ENCODE measurements at regions not wholly inside any gene's neighbourhood (a gene's known extent, or its start where the extent isn't known, plus 50 kb on each side); places are given as distances from the start of the nearest gene placed in this dataset.
A peak's percentile ranks its signal among the peaks of the same experiment; 100 is the strongest.

DNA sequence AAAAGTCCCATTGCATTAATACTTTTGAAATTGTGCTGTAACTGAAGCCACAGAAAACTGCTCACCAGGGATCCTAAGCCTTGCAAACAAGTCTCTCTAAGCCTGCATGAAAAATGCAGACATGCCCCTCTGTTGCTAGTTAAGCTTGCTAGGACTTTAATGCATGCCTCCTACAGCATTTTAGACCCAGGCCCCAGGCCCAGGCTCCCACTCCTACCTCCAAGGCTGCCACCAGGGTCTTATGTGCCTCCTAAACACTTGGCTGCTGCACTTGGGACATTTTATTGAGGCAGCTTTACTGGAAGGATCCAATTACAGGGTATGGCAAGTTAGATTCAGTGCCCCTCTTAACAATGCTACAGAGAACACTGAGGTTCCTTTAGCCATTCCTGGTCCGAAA is 467.3 kb upstream of the CLINT1 start:
- no peak for DNase-seq

DNA sequence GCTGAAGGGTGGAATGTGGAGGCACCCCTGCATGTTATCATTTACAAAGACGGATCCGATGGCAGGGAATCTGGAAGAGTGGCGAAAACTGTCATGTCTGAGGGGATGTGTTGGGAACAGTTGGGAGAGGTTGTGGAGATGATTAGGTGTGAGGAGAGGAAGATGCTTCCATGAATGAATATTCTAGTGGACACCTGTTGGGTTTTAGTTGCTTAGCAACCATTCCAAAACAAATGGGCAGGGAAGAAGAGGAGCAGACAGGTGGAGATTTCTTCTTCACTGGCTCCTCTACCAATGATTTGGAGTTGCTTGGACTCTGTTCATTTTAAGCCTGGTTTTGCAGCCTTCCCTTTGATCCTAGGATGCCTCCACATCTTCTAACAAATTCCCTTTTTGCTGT is 465.3 kb upstream of the CLINT1 start:
- DNase-seq, result no peak

DNA sequence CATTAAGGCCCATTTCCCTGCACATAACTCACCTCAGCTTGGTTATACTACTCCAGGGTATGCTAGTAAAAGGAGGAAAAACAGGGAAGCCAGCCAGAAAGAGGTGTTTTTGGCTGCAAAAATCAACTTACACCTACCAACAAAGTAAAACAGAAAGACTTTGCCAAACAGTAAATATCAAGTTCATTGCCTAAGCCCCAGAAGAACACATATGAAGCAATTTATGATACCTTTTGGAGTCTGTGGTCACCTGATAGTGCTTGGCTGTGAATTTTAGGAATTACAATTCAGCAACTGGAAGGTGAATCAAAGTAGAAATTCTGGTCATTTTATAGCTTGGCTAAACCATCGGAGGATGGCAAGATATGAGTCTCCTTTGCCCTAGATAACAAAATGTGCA is 463.7 kb upstream of the CLINT1 start:
- DNase-seq, result no peak

DNA sequence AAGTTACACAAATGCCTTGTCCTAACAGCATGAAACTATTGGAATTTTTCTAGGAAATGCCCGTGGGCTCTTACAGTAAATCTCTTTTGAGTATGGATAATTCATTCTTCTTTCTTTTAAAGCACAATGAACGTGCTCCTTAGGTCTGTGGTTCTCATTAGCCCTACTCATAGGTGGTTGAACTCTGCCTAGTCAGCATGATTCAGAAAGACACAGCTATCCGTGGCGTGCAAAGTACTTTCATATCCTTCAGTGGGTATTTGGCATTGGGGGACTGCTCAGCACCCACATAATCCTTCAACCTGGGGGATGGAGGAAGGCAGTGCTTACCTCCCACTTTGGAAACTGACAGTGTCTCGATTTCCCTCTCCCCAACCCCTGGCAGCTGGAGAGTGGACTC is 462.0 kb upstream of the CLINT1 start:
- DNase-seq, result no peak

DNA sequence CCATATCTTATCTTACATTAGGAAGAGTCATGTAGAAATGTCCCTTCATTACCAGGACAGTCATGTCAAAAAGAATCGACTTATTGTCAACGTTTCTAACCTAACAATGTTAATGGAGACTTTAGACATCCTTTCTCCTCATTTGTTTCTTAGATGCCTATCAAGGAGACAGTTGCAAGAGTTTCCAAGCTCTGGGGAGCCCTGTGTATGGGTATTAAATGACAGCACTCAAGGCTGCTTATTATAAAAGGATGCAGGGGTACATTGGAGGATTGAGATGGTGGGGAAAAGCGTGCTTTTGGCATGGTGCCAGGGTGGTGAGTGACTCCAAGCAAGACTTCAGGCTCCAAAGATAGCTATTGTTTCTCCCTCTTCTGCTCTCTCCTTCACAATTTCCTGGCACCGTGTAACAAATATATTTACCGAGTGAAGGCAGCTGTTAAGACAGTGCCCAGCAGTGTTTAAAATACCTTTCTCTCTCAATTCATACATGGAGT is 461.3 kb upstream of the CLINT1 start:
- no peak for DNase-seq

DNA sequence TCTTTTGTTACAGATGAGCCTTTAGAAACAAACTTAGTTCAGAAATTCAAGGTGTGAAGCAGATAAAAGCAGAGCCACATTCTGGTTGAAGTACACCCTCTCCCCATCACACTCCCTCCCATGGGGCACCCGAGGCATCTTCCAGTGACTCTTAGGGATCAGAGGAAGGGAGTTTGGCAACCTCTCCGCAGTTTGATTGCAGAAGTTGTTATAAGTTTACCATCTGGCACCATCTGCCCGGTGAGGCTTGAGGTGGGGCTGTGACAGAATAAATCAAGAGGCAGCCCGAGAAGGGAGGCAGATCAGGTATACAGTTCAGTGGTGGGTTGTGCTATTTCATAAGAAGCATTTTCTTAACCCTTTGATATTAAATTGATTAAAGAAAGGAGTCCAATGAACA is 458.6 kb upstream of the CLINT1 start:
- no peak for DNase-seq

DNA sequence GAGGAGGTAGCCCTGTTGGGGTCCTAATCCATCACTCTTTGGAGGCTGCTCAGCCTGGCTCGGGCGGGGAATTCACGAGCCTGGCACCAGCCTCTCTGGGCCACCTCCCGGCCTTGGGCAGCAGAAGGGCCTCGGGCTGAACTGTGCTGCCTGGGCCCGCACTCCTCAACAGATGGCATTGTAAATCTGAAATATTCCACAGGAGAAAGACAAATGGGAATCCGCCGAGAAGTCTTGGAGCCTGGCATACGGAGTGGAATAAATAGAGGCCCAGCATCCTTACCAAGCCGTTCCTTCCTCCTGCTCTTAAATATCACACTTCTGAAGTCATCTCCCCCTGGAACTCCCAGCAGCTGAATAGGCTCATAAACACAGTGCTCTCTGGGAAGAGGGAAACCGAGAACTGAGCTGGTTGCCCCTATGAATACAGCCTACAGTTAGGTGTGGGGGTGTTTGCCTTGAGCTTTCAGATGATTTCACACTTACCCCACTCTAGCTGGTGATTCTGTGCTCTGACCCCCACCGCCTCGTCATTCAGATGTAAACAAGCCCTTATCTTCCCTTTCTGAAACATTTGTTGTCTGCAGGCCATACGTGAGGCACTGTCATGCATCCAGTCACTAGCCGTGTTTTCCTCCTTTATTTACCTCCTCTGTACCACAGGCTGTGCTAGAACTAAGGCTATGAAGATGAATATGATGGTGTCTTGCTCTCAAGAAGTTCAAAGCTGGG is 455.0 kb upstream of the CLINT1 start:
- DNase-seq, result no peak

DNA sequence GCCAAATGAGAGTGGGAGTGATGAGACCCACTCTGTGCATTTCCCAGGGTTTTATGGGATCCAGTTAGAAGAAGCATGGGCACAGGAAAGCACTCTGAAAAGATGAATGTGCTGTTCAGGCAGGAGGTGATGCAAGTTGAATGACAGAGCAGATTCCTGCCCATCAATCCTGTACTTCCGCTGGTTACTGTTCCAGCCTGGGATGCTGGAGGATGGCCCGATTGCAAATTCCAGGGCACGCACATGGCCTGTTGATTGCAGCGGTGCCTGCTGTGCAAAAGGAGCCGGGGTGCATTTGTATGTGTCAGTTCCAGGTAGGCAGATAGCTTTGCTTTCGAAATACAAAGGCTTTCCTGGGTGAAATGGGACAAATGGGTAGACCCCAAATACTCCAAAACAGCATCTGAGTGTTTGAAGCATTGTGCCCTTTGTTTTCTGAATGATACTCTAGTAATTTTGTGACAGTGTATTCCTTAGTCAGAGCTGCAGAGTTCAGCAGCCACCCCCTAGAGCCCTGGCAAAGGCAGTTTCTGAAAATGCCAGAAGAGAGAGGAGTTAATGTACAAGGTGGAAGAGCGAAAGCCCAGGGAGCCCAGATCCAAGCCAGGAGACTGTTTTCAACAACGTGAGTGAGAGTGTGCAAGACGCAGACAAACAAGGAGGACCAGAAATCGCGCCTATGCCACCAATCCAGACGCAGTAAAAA is 454.2 kb upstream of the CLINT1 start:
- DNase-seq, result peak; percentile 66

DNA sequence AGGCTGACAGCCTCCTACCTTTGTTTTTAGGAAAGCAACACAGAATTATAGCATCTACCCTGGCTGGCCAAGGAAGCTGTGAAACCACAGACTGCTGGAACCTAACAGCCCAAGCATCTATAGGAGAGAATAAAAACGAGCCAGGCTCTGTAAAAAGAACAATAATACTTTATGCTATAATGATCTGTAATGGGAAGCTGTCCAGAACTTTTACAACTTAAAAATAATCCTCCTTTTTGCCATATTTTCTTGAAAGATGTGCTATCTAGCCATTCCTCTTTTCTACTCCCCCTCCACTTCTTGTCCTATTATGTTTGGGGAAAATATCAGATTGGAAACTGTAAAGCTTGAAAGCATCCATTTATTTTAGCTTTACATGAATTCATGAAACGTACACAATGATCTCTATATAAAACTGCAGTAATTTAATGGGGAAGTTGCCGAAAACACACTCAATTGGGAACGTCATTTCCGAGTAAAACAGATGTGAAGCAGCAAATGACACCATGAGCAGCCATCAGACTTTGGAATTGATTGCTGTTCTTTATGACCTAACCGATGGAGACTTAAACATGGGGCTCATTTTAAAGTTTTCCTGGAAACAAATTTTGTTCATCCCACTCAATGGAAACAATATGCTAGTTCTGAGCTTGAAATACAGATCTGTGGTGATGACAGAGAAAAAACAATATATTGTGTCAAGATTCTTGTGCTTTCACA is 450.3 kb upstream of the CLINT1 start:
- no peak for DNase-seq

DNA sequence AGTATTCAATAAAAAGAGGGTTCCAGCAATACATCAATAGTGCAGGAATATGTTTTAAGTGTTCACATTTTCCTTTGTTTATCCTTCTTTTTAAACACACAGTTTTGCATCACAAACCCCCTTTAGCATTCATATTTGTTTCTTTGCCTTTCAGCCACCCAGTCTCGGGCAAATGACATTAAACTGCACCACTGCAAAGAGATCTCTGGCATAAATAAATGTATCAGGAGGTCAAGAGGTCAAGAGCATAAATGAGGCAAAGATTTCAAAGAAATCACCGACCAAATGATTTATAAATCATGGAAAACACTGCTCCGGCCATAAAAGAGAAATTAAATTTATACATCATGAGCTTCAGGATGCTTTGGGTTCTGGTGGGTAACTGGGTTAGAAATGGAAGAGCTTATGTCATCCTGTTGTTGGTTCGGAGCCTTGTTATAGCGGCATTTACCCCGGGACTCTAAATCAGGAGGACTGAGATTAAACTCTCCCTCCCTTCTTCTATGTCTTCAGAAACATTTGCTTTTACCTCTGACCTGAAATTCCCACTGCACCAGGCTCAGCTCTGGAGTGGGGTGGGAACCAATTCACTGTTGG is 449.6 kb upstream of the CLINT1 start:
- no peak for DNase-seq

DNA sequence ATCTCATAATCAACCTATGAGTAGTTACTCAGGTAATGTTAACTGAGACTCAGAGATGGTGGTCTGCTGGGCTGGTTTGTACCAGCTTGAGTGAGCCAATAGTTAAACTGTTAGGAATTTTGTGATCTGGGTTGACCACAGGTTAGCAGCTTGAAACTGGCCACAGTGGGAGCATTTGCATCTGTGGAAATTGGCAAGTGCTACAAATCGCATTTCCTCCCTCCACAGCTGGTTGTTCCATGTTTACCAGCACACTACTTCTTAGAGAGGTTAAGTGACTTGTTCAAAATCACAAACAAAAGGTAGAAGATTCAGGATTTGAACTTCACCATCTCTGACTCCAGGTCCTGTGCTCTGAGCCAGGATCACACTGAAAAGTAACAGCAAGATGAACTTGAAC is 446.9 kb upstream of the CLINT1 start:
- DNase-seq, result no peak

DNA sequence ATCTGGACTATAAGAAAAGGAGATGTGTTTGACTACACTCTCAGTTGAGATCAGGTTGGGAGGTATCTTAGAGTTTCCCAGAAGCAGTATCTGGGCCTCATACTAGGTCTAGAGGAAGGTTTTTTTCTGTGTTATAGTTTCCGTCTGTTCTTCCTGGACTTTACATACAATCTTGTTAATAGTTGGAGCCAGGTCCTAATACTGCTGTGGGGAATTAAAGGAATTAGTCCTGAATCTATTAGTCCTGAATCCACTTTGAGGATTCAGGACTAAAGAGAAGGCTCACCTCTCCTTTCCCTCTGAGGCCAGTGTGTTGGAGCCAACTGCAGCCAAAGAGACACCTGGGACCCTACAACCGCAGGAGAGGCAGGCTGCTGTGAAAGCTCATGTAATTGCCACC is 445.7 kb upstream of the CLINT1 start:
- DNase-seq, result no peak

DNA sequence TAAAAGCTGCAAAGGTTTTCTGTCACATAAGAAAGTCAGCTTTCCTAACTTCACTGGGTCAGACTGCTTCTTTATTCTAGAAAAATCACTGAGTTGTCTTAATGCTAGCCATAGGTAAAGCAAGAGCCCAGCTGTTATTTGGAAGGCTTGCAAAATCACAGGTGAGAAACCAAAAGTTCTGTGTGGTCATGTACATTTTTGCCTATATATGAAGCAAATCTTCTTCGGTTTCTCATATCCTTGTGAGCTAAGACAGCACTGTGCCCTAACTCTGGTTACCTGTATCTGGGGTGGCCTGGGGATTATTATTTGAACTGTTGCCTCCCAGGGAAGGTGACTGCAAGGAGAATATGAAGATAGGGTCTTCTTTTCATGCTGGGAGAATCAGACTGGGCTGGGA is 444.9 kb upstream of the CLINT1 start:
- no peak for DNase-seq

DNA sequence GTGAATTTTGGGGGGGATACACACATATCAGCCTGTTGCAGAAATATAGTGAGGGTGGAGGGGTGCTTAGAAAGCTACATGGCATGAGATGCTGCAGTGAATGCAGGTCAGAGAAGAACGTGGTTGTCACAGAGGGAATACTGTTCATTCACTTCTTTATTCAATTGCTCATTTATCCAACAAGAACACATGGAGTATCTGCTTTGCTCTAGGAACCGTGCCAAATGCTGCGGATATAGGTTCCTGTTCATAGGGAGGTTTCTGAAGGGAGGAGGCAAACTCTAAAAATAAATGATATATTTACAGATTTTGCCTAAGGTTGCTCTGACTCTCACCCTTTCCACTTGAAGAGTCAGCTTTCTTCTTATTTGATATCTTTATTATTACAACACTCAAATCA is 444.3 kb upstream of the CLINT1 start:
- no peak for DNase-seq

DNA sequence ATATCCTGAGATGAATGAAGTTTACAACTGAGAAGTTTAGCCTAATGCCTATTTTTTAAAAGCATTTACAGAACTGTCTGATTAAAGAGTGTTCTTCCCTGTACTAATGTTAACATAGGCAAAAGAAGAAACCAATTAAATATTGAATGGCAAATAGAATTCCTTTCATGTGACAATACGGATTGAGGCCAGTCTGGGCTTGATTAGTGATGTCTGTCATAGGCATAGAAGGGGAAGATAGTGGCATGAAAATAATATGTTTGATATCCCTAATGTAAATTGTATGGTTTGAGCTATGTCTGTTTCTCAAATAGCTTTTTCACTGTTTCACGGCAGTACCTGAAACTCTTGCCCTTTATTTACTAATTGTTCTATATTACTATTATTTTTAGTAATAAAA is 443.1 kb upstream of the CLINT1 start:
- no peak for DNase-seq

DNA sequence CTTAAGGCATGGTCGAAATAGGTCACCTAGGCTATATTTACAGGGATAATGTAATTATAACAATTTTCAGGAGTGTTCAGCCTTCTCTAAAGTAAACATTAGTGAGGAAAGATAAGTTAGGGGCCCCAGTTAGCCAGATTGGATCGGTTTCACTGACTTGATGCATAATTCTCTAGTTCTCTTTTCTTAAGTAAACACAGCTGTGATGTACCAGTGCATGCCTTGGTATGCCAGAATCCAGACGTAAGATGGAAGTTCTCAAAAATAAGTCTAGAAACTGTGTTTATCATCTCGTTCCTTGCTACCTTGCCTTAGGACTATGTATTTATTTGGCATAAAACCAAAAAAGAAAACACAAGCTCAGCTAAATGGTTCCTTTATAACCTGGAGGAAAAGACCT is 442.2 kb upstream of the CLINT1 start:
- DNase-seq, result no peak

DNA sequence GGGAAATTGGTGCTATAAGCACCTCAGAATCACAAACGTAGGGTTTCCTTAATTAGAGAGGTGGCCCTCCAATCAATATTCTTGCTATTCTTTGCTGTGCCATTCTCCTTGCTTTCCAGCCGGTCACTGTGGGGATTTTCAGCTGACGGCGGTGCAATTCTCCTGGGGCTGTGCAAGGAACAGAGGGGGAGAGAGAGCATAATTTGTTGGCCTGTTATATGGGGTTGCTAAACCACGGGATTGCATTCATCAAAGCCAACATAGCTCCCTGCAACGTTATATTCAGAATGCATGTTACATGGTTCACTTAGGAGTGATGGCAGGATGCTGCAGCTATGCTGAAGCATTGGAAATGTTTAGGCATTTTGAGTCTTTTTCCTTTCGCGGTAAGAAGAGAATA is 441.3 kb upstream of the CLINT1 start:
- no peak for DNase-seq

DNA sequence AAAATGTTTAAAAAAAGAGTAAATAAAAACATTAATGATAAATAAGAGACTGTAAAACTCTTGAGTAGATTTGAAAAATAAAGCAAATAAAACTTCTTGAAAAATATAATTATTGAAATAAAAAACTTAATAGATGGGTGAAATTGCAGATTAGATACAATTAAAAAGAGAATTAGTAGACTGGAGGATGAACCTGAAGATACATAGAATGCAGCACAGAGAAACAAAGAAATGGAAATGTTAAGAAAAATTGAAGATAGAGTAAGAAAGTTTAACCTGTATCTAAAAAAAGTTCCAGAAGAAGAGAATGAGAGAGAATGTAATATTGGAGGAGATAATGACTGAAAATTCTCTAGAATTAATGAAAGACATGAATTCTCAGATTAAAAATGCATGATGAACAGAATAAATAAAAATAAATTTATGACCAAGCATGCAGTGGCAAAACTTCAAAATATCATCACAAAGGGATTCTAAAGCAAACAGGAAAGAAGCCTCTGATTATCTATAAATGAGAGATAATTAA is 438.1 kb upstream of the CLINT1 start:
- DNase-seq, result no peak

DNA sequence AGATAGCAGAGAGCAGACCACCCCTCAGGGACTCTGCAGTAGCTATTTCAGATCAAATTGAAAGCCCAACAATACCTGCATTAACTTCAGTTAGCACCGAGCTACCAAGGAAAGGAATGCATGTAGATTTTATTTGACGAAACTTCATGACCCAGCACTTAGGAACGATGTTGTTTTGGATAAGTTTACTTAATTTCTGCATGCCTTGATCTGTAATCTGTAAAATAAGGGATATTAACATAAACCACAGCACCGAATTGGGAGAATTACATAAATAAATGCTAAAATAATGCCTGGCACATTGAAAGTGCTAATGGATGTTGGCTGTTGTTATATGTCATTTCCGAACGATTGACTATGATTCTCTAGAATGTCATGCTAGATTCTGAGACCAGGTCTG is 435.8 kb upstream of the CLINT1 start:
- DNase-seq, result no peak

DNA sequence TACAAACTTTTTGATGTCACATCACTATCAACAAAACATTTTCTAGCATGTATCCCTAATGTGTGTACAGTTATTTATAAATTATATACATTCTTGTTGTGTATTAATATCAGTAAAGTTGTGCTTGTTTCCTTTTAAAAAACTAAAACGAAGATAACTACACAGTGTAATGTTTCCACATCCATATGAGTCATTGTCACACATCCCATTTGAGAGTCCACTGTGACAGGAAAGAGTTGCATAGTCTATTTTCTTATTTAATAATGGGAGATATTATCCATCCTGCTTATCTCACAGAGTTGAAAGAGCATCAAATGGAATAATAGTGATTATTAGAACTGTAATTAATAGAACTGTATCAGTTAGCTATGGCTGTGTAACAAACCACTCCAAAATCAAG is 434.0 kb upstream of the CLINT1 start:
- DNase-seq, result no peak

DNA sequence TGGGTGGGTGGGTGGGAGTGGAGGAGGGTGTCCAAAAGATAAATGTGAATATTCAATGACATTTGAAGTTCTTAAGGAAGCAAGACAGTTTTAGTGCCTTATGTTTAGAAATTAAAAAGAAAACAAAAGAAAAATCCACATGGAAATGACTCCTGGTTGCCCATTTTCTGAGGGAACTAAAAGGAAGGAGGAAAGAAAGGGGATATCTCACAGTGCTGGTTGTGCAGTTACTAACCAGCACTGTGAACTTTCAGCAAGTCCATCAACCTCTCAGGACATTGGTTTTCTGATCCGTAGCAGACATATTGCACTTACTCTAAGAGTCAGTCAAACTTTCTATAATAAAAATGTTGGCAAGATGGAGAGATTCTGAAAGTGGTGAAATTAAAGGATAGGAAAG is 431.0 kb upstream of the CLINT1 start:
- no peak for DNase-seq

DNA sequence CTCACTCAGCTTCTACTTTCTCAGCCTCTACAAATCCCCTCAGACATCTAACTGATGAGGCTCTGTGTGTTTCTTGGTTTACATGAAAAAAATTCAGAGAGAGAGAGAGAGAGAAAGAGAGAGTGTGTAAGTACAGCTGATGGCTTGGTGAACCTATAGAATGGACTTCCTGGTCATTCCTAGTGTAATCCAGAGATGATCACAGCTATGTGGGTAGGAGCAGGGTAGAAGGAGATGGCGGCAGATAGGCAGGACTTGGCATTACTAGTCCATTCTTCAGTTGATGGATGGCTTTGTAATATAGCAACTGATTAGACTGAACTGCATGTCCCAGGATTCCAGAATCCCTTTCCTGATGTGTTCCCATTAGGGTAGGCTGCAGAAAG is 429.3 kb upstream of the CLINT1 start:
- DNase-seq, result no peak

DNA sequence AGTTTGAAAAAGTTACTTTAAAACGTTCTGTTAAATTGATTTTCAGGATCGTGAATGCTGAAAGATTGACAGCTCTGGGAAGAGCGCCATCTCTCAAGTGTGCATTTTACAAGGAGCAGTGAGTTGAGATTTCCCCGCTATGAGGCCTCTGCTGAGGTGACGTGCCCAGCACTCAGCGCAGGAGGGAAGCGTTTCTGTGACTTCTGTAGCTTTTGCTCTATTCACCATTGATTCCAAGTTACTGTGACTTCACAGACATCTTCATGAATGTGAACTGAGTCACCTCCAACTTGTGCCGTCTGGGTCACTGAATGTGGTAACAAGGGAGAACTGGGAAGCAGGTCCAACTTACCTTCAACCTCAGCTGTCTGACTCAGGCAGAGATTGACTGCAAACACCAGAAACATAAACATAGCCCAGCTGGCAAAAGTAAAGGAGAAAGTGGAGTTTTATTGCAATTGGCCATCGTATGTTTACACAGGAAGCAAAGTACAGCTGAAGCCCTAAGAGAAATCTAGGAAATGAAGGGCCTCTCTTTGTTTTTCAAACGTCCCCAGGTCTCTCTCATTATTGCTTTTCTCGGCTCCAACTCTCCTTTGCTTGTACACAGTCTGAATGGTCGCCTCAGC is 428.8 kb upstream of the CLINT1 start:
- DNase-seq, result peak; percentile 60
